ENCODE measurements at regions not wholly inside any gene's neighbourhood (a gene's known extent, or its start where the extent isn't known, plus 50 kb on each side); places are given as distances from the start of the nearest gene placed in this dataset.

DNA sequence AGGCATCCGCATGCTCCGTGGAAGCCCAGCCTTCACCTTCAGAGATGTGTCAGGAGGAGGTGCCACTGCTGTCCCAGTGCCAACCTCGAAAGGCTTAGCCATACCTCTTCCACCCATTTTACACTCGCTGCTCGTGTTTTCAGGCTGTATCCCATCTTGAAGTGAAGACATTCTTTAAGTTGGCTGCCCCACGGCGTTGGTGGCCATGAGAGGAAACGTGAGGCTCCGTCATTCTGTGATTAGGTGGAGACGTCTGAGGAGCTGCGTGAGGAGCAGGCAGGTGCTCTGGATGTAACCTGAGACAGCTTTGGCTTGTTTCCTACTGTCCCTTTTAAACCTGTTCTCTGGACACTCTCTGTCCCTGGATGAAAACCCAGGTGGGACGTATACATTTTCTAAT lies 159.9 kb upstream of the RNF32 start:
- no peak for DNase-seq

DNA sequence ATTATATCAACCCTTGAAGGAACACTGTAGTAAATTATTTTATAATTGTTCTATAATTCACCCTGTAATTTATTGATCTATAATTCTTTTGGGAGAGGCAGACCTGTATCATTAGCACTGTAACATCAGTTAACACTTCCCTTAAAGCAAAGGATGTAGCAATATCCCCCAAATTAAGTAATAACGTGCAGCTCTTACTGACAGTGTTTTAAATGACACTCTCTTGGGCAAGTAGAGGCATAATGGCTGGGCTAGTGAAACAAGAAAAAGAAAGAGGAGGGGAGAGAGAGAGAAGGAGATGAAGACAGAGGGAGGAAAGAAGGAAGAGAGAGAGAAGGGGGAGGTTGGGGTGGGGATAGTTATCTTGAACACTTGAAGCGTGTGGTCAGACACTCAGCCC lies 161.0 kb upstream of the RNF32 start:
- DNase-seq: no peak

DNA sequence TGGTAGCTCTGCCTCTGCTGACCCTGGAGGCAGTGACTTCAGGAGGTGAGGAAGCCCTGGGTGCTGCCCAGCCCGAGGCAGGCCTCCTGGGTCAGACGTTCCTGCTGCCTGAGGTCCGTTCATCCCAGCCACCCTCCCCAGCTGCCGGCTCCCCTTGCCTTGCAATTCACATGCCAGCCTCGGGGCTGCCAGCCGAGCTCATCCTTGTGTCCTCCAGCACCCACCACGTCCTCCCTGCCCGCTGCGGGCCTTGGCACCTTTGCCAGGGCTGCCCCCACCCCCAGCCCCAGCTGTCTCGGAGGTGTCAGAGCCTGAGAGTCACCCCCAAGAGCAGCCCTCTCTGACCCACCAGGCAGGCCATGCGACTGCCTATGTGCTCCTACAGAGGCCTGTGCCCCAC lies 162.1 kb upstream of the RNF32 start:
- no peak for DNase-seq

DNA sequence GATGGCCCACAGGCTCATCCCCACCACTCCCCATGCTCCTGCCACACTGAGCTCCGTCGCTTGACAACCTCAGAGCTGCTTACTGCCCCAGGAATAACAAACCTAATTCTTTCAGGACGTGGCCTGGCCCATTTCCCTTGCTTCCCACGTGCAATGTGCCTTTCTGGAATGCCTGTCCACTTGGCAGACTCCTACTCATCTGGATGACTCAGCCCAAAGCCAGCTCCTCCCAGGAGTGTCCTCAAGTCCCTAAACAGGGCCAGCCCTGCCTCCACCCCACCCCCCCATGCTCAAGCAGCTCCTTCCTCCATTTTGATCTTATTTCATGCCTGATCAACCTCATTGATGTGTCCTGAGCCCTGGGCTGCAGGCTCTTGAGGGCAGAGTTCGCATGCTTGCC lies 164.9 kb upstream of the RNF32 start:
- no peak for DNase-seq

DNA sequence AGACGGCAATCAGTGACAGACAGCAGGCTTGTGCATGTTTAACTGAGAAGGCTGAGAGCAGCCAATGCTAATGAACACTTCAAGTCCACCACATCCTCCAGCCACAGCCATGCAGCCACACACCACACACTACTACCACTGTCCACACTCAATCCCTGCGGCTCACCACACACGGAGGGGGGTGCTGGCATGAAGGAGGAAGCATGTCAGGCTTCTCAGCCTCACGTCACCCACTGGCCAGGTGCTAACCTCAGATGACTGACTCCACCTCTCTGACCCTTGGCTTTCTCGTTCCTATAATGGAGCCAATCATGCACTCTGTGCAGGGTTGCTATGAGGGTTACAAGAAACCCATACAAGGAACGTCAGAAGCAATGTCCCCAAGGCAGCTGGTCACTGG lies 165.4 kb upstream of the RNF32 start:
- no peak for DNase-seq

DNA sequence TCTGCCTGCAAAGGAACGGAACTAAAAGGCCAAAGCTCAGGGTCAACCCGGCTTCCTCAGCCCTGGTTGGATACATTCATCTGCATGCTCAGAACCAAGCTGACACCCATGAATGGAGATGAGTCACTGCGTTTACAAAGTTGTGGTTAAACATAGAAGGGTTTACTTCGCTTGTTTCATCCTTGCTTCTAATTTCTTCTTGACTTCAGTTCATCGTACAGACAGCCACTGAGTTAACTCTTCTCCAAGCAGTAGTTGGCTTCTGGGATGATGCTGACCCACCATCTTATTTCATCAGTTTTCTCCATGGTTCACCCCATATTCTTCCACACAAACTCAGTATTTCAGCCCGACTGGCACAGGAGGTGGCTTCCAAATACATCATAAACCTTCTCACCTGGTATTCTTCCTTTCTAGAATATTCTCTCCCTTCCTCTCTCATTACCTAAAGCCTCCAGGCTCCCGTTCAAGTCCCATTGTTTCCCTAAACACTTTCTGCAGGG lies 166.3 kb upstream of the RNF32 start:
- DNase-seq: no peak

DNA sequence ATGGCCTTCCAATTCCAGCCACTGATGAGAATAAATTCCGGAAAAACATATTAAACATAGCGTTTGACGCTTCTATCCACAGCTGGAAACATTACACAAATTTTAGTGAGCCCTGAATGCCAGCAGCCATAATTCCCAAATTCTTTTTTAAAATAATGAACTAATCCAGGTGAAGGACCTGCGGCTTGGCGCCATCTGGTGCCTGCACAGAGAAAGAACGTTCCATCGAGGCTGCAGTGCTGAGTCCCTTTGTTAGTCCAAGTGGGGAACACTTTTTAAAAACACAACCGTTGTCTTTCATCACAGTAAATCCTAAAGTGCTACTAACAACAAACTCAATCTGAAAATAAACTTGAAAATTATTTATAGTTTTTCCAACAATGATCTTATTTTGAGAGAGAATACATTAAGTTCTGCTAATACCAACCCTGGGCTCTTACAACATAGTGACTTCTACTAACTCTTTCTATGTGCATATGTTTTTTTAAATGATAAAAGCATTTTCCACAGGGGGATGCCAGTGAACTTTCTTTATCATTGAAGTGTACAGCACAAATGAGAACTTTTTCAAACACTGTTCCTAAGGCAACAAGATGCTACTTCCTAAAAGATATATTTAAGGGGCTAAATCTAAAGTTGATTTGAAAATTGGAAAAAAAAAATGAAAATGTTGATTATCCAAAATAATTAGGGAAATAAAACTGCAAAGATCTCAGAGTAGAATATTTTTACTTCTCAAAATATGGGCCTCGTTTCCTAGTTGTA lies 166.9 kb upstream of the RNF32 start:
- DNase-seq: no peak

DNA sequence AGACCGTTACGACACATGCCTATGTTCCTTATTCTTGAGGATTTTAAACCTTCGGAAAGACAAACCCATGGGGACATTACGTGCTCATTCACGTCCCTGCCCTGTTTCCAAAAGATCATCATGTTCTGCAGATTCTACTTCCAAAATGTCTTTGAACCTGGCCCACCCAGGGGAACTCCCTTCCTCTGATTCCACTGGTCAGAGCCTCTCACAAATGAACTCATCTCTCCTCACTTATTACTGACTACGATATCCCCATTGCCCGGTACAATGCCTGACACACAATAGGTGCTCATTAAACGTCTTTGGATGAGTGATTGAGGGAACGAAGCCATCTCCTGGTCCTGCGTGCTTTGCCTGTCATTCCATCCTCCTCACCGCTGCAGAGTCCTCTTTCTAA lies 168.3 kb upstream of the RNF32 start:
- DNase-seq: no peak

DNA sequence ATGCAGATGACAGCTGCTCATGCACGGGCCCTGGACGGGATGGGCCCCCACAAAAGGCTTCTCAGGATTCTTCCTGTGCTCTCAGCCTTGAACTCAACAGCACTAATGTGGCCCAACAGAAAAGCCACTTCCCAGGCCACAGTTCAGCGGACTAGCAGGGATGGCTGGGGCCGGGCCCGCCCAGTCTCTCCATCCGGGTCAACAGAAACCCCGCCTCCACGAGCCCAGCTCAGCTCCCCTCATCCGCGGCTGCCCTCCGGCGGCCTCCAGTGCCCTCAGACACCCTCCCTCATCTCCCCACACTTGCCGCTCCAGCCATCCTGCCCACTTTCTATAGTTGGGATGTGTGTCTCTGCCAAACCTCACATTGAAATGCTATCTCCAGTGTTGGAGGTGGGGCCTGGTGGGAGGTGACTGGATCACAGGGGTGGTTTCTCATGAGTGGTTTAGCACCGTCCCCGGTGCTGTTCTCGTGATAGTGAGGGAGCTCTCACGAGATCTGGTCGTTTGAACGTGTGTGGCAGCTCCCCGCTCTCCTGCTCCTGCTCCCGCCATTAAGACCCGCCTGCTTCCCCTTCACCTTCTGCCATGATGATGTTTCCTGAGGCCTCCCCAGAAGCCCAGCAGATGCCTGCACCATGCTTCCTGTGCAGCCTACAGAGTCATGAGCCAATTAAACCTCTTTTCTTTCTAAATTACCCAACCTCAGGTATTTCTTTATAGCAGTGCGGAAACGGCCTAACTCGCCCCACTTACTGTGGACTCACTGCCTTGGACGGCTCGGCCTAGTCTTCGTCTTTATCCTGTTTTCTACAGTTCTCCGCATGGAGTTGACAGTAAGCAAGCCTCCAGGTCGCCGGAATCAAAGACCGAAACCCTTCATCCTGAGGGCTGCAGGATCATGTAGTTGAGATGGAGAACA lies 169.9 kb upstream of the RNF32 start:
- no peak for DNase-seq

DNA sequence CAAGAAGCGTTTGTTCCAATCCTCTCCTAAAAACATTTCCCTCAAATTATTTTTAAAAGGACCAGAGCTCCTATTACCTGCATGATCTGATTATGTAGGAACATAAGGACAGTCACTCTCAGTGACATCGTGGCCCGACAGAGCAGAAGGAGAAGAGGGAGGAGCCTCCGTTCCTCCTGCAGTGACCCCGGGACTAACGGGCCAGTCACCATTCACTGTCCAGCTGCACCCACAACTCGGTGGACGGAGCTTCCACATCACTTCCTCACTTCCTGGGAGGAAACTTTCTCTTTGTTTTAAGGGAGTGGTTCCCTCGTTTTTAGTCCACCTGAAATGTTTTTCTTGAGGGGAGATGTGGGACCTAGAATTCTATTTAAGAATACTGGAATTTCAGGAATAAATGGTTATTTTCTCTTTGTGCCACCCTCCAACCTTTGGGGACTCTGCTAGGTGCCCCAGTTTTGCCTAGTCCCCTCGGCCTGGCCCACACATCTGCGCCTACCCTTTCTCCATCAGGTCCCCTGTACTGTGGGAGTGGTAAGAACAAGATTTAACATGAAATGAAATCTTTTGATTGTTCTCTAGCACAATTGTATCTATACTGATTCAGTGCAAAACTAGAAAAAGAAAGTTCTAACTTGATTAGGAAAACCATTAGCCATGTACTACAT lies 173.5 kb upstream of the RNF32 start:
- DNase-seq: no peak

DNA sequence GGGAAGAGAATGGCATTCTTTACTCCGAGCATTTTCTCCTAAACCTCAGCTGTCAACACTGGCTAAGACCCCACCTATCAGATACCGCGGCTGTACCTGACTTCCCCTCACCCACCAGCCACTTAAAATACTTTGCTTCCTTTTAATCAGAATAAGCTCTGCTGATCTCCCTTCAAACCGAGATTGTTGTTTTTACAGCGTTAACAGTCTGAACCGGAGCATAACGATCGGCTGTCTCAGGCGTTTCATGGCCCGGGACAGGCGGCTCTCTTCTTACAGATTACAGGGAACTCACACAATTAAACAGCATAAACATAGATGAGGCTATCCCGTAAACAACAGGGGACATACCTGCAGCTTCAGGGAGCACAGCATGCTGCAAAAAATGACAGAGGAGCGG lies 174.3 kb upstream of the RNF32 start:
- no peak for DNase-seq

DNA sequence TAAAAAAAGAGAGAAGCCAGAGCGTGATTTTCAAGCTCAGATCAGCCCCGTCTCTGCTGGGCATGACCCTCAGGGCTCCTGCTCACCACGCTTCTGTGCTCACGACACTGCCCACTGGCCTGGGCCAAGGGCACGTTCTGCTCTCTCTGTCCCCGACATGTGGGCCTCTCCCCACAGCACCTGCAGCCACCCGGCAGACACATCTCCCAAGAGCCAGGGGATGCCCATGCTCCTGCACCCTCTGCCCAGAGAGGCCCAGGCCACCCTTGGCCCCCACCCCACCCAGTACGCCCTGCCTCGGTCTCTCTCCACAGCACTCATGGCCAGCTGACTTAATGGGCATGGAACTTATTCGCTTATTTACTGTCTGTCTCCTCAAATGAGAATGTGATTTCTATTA lies 175.4 kb upstream of the RNF32 start:
- DNase-seq: no peak

DNA sequence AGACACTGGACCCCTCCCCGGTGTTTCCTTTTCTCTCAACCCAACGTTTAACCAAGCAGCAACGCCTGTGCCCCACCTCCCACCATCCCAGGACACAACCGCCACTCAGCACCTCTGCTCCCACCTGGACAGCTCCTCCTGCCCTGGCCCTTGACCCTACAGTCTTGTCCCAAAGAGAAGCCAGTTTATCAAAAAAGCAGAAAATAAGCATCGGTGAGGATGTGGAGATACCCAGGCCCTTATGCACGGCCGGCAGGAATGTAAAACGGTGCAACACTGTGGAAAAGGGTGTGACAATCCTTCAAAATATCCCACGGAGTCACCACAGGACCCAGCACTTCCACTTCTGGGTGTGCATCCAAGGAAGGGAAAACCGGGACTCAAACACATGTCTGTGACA lies 176.2 kb upstream of the RNF32 start:
- no peak for DNase-seq

DNA sequence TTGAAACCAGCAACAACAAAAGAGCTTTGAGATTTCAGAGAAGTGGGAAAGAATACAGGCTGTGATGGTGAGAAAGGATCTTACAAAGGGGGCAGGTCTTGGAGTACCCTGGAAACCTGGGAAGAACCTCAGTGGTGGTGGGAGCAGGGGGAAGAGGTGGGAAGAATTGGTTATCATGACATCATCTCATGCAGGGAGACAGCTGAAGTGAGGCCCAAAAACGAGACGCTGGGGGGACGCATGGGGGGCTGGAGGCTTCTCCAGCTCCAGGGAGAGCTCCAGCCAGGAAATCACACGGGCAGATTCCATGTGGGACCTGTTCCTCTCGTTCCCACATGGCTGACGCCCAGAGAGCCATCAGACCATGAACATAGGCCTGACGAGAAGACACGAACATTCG lies 177.3 kb upstream of the RNF32 start:
- no peak for DNase-seq

DNA sequence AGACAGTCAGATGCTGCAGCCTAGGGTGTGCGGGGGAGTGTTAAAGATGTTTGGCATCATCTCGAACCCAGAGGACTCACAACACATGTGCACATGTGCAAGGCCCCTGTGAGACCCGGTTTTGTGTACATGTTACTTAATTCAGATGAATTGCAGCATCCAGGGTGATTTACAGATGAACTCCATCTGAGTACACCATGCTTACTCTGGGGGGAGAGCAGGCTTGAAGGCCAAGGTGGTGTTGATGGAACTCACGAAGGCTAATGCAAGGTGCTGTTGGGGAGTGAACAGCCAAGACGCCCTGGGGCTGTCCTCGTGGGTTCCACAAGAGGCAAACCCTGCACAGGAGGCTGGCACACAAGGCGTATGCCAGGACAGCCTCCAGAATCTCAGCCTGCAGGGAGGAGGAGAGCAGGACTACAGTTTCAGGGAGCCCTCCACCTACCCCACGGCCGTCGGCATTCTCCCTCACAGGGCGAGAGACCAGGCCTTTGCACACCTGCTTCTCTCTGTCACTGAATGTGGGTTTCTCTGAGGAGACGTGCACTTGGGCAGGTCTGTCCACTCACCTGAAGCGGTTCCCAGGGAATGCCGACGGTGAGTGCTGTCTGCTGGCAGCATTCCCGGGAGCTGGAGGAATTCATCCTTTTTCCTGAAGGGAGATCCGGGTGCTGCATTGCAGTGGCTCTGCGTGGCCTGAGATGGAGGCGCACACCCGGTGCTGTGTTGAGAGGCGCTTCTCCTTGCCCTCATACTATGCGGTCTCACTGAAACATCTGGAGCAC lies 178.5 kb upstream of the RNF32 start:
- no peak for DNase-seq

DNA sequence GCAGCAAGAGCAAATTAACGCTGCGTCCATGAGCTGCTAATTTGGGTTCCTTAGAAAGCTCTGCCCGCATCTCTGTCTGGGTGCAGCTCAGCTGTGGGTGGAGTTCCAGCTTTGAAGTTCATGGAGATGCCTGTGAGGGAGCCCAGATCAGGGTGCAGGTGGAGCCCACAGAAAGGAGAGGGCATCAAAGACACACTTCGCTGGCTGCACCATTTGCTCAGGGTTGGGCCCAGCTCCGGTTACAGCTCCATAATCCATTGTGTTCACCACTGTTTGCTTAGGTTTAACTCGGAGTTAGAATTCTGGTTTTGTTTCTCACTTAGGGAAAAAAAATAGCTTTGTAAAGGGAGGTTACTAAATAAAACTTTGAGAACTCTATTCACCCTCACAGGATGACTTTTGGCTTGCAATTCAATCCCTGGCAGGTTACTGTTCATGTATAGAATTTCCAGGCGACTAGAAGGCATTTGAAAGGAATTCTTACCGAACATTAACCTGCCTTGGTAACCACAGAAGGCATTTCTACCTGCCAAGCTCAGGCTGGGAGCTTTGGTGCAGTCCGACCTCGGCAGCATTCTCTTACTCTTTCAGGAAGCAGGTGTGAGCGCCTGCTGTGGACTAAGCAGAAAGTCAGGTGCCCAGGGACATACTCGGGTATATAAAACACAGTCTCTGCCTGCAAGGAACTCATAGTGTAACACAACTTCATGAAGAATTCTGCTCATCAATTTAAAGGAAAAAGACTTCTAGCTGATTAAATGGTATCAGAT lies 179.5 kb upstream of the RNF32 start:
- DNase-seq: no peak

DNA sequence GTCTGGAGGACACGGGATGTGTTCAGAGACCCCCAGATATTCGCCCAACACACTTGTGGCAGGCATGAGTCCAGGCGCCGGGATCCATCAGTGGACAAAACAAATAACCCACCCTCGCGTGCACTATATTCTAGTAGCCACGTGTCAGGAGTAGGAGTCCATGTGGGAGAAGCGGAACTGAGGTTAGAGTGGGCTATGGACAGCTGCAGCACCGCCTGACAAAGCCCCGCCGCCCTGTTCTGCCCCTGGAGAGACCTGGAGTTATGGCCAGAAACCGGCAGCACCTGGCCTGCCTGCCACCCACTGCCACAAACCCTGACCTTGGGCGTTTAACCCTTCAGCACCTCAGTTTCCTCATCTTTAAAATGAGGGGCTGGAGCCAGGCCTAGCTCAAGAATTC lies 181.0 kb upstream of the RNF32 start:
- no peak for DNase-seq

DNA sequence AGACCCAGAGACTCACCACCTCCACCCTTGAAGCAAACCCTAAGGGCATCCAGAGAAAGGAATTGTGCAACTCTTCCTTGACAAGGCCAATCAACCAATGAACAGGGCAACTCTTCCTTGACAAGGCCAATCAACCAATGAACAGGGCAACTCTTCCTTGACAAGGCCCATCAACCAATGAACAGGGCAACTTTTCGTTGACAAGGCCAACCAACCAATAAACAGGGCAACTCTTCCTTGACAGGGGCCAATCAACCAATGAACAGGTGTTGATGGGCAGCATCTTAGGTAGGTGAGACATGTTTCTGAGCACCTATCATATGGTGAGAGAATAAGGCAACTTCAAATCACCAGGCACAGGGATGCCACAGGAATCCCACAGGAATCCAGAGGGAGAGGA lies 181.5 kb upstream of the RNF32 start:
- DNase-seq: no peak

DNA sequence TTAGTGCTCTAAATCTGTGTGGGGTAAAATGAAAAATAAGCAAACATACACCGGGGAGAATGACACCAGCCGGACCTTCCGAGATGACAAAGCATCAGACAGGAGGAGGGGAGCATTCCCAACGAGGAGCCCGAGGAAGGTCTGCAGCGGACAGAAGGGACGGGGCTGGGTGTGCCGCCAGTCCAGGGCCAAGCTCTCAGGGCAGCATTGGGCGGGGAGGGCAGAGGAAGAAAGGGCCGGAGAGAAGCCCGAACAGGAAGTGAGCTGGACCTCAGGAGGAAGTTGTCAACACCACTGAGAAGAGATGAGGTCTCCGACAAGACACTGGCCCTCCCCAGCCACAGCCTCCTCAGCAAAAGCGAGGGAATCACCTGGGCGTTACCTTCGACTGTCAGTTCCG lies 182.6 kb upstream of the RNF32 start:
- no peak for DNase-seq

DNA sequence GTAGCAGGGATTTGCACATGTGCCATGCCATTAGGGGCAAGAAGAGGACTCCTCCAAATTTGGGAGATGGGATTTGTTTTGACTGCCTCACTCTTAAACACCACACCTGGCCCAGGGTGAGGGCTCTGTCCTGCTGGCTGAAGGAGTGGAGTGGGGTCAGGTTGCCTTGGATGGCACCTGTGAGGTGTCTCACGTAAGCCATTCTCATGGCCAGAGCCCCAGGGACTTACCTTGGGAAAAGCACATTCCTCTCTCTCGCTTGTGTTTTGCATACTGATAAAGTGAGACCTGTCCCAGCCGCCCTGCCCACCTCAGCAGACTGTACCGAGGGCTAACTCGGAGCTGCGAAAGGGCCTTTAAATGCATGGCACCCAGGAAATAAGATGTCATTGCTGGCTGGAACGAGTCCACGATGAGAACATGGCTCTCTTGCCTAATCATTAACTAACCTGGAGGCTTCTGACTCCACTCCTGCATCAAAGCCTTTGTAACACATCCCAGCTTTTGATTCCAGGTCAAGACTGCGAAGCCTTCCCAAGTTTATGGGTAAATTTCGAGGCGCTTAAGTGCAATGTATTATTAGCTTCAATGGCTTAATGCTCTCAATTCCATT lies 184.0 kb upstream of the RNF32 start:
- DNase-seq: peak in 1 of 2 donors; percentile 17

Data from right lung (tissue), 2 donors.